Skeletal muscle tissue (tissue), 3 donors: ENCODE measurements at regions not wholly inside any gene's neighbourhood (a gene's known extent, or its start where the extent isn't known, plus 50 kb on each side); places are given as distances from the start of the nearest gene placed in this dataset.

Experiments
- H3K27ac ChIP-seq: one replicate; pipeline ENCODE4 v1.7.0; 2013; ENCODE audit warnings: mild to moderate bottlenecking, low read depth, low read length, inconsistent platforms
- H3K27me3 ChIP-seq, 3 donors: one replicate each; pipeline ENCODE4 v1.7.0; 2013; ENCODE audit warnings: low read length in 3 of 3; ENCODE audit not compliant: control insufficient read depth in 3 of 3, insufficient read depth in 3 of 3
- H3K36me3 ChIP-seq, 3 donors: one replicate each; pipeline ENCODE4 v1.7.0; 2013; ENCODE audit warnings: low read length in 3 of 3; ENCODE audit not compliant: control insufficient read depth in 3 of 3, insufficient read depth in 3 of 3
- H3K4me1 ChIP-seq, 3 donors: one replicate each; pipeline ENCODE4 v1.7.0; 2013; ENCODE audit warnings: low read length in 3 of 3, mild to moderate bottlenecking in 3 of 3; ENCODE audit not compliant: control insufficient read depth in 3 of 3, insufficient read depth in 3 of 3
- H3K4me3 ChIP-seq, 3 donors: one replicate each; pipeline ENCODE4 v1.7.0; 2013; ENCODE audit warnings: low read length in 3 of 3
- H3K9ac ChIP-seq, 3 donors: one replicate each; pipeline ENCODE4 v1.7.0; 2013; ENCODE audit warnings: low read length in 3 of 3, mild to moderate bottlenecking in 3 of 3, moderate library complexity in 2 of 3, low read depth in 1 of 3
- H3K9me3 ChIP-seq, 3 donors: one replicate each; pipeline ENCODE4 v1.7.0; 2013; ENCODE audit warnings: low read length in 3 of 3; ENCODE audit not compliant: control insufficient read depth in 3 of 3
- donor health status: Osteomylitis.

DNA sequence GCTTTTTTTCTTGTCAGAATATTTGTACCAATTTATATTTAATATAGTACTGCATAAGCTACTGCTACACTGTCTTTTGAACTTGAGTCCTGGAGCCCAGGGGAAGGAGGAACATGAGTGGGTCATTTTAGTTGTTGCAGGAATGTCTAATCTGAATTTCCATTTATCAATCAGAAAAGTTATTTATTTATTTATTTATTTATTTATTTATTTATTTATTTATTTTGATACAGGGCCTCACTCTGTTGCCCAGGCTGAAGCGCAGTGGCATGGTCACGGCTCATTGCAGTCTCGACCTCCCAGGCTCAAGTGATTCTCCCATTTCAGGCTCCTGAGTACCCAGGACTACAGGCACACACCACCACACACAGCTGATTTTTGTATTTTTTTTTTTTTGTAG is 712.6 kb downstream of the NR2F1-AS1 start:
- no peaks in the 10 kb centered on the region for H3K36me3 ChIP-seq
- no peak overlapping the region for H3K9ac ChIP-seq
- no peaks in the 10 kb centered on the region for H3K4me1 ChIP-seq
- no peak overlapping the region for H3K27ac ChIP-seq
- peaks cover 0 to 7% (median 0%) of the 10 kb centered on the region in 3 donors for H3K9me3 ChIP-seq
- H3K27me3 ChIP-seq: no peaks in the 10 kb centered on the region
- H3K4me3 ChIP-seq: no peak overlapping the region

DNA sequence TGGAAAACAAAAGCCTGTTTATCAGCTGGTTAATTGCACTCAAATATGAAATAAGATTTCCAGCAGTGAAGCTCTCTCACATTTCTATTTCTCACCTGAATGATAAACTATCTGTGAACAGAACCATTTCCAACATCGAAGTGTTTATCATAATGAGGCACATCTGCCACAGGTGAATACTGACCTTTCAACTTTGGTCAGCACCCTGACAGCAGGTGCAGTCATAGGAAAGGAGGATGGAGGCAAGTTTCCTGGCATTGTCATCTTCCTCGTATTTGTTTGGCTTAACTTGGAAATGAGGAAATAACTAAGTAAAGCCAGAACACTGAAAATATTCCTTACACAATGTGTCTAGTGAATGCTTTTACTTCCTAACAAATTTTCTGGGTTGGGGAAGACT is 716.4 kb downstream of the NR2F1-AS1 start:
- no peaks in the 10 kb centered on the region for H3K27me3 ChIP-seq
- no peaks in the 10 kb centered on the region for H3K9me3 ChIP-seq
- H3K27ac ChIP-seq: no peak overlapping the region
- H3K4me3 ChIP-seq: no peak overlapping the region
- H3K4me1 ChIP-seq: no peaks in the 10 kb centered on the region
- H3K9ac ChIP-seq: no peak overlapping the region
- no peaks in the 10 kb centered on the region for H3K36me3 ChIP-seq

DNA sequence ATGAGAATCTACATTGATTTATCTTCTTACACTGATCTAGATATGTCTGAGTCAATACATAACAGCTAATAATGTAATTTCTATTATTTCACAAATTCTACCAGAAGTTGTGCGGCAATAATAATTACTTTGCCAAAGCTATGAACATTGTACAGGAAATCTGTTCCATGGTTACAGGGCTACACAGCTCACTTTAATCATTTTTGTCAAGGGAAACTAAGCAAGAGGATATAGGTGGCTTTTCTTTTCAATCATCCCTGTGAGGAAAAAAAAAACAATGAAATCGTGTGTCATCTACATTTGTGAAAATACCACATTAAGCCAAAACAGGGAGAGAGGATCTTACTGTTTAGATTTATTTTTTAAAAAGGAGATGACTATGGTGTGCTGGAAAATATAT is 717.4 kb downstream of the NR2F1-AS1 start:
- no peak overlapping the region for H3K27ac ChIP-seq
- no peak overlapping the region for H3K9ac ChIP-seq
- no peaks in the 10 kb centered on the region for H3K4me1 ChIP-seq
- H3K4me3 ChIP-seq: no peak overlapping the region
- H3K9me3 ChIP-seq: no peaks in the 10 kb centered on the region
- no peaks in the 10 kb centered on the region for H3K36me3 ChIP-seq
- no peaks in the 10 kb centered on the region for H3K27me3 ChIP-seq

DNA sequence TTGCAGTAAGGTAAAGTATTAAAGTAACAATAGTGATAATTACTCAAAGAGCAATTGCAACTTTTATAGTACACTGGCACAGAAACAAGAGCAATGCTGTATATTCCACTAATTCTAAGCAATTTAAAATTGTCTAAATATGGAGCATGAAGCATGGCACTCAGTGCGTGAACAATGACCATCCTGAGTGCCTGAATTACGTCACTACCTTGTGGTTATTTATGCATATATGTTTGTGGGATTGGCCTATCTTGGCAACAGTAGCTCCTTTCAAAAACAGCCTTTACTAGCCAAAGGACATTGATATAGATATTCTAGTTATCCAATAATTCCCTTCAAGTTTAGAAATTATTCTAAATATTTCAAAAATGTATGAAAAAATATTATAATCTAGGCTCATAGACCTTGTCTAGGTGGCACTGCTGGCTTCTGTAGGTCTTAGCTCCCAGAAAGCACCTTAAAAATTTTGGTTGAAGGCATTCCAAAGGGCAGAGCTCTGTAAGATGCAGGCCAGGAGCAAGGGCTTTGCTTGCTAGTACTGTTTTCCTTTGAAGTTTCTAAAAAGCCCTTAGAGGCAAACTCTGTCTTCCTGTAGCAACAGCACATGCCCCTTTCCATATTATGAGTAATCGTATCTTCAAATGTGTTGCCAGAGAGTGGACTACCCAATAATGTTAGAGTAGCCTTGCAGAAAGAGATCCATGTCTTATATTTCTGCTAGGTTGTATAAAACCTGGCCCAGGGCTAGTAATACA is 719.3 kb downstream of the NR2F1-AS1 start:
- Histone ChIP-seq H3K27ac (no peak overlapping the region), H3K4me1 (no peaks in the 10 kb centered on the region), H3K9ac (no peak overlapping the region), H3K9me3 (no peaks in the 10 kb centered on the region), H3K27me3 (no peaks in the 10 kb centered on the region), H3K36me3 (no peaks in the 10 kb centered on the region), H3K4me3 (no peak overlapping the region)

DNA sequence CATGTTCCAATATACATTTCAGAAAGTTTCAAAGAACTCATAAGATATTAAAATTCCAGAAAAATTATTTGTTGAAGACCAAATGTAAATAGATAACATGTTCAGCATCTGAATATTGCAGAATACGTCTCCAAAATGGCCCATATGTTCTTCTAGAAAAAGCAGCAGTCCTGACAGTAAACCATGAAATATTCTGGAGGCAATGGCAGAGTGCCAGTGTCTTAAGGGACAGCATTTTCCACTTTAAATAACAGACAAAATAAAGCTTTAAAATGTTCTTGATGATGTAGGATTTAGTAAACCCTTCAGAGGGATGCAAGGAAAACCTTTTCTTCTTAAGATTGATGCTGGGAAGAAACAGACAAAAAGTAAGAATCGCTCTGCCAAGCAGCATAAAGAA is 721.0 kb downstream of the NR2F1-AS1 start:
- Histone ChIP-seq H3K27ac (no peak overlapping the region), H3K4me3 (no peak overlapping the region), H3K36me3 (no peaks in the 10 kb centered on the region), H3K9me3 (no peaks in the 10 kb centered on the region), H3K9ac (no peak overlapping the region), H3K27me3 (no peaks in the 10 kb centered on the region), H3K4me1 (no peaks in the 10 kb centered on the region)

GRCh38 chr5:92852219-92852618 is 728.8 kb downstream of the NR2F1-AS1 start:
- no peaks in the 10 kb centered on the region for H3K4me1 ChIP-seq
- no peaks in the 10 kb centered on the region for H3K36me3 ChIP-seq
- no peak overlapping the region for H3K27ac ChIP-seq
- no peaks in the 10 kb centered on the region for H3K9me3 ChIP-seq
- no peak overlapping the region for H3K4me3 ChIP-seq
- H3K27me3 ChIP-seq: no peaks in the 10 kb centered on the region
- no peak overlapping the region for H3K9ac ChIP-seq

GRCh38 chr5:92850886-92851285 is 730.1 kb downstream of the NR2F1-AS1 start:
- H3K4me3 ChIP-seq: no peak overlapping the region
- no peaks in the 10 kb centered on the region for H3K27me3 ChIP-seq
- H3K36me3 ChIP-seq: no peaks in the 10 kb centered on the region
- H3K9ac ChIP-seq: no peak overlapping the region
- H3K9me3 ChIP-seq: no peaks in the 10 kb centered on the region
- no peak overlapping the region for H3K27ac ChIP-seq
- no peaks in the 10 kb centered on the region for H3K4me1 ChIP-seq

- Histone ChIP-seq H3K9me3 (no peaks in the 10 kb centered on the region), H3K27me3 (no peaks in the 10 kb centered on the region), H3K27ac (no peak overlapping the region), H3K9ac (no peak overlapping the region), H3K4me3 (no peak overlapping the region), H3K4me1 (no peaks in the 10 kb centered on the region), H3K36me3 (no peaks in the 10 kb centered on the region)
These were observed 731.3 kb downstream of the NR2F1-AS1 start for GRCh38 chr5:92849756-92850155.

- no peaks in the 10 kb centered on the region for H3K9me3 ChIP-seq
- H3K36me3 ChIP-seq: no peaks in the 10 kb centered on the region
- no peak overlapping the region for H3K27ac ChIP-seq
- H3K4me3 ChIP-seq: no peak overlapping the region
- no peaks in the 10 kb centered on the region for H3K27me3 ChIP-seq
- no peaks in the 10 kb centered on the region for H3K4me1 ChIP-seq
- no peak overlapping the region for H3K9ac ChIP-seq
These were observed 739.3 kb downstream of the NR2F1-AS1 start for GRCh38 chr5:92841604-92842155.

DNA sequence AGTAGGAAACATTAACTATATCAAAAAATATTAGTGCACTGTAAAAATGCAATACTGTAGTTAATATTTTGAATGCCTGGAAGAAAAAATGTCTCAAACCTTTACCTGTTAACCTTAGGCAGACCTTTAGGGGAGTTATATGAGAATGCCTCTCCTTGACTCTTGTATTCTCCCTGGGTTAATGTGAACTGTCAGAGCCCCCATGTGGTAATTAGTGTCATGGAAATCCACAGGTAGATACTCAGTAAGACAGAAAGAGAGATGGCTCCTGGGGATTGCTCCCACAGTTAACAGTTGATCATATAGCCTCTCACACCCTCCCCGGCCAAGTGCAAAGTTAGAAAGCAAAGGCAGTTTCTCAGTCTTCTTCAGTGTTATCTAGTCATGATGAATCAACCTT is 742.8 kb downstream of the NR2F1-AS1 start:
- Histone ChIP-seq H3K27me3 (no peaks in the 10 kb centered on the region), H3K4me1 (no peaks in the 10 kb centered on the region), H3K9ac (no peak overlapping the region), H3K4me3 (no peak overlapping the region), H3K27ac (no peak overlapping the region), H3K36me3 (no peaks in the 10 kb centered on the region), H3K9me3 (peaks cover 0 to 5% (median 0%) of the 10 kb centered on the region in 3 donors)
